IMR-90 (cell line): ENCODE measurements at regions not wholly inside any gene's neighbourhood (a gene's known extent, or its start where the extent isn't known, plus 50 kb on each side); places are given as distances from the start of the nearest gene placed in this dataset.

Source experiments
- ATAC-seq: fragments of 200-7000 bp; cut with Tn5 transposase; 2 replicates; pipeline ENCODE4 v1.9.1; 2020; ENCODE audit warnings: low read depth, mild to moderate bottlenecking, moderate library complexity
- BruUV-seq: library from RNA; stranded (reverse); fragments of 400-500 nt; replicated peaks from 2 replicates; lab custom pipeline; 2021; lab: Mats Ljungman, UMichigan
- CTCF ChIA-PET: fragments of 300-600 bp; formaldehyde crosslinking; extraction: SDS; loops from one replicate; lab custom pipeline; 2021; ENCODE audit warnings: antibody characterized with exemption; lab: Yijun Ruan, JAX
- POLR2A ChIA-PET: fragments of 300-600 bp; sonication (Branson Sonifier 250); formaldehyde crosslinking; loops from one replicate; lab custom pipeline; 2022; ENCODE audit warnings: antibody characterized with exemption; ENCODE audit not compliant: unreplicated experiment; lab: Charles Lee
- DNase-seq: peaks from one replicate; pipeline ENCODE4 v3.0.0; 2013
- H2AFZ ChIP-seq: replicated peaks from 2 replicates; pipeline ENCODE3; 2013; ENCODE audit warnings: low read length, mild to moderate bottlenecking; ENCODE audit not compliant: poor library complexity
- H2AK5ac ChIP-seq: 2 replicates; pipeline ENCODE4 v1.6.1; 2013; ENCODE audit warnings: low read depth, low read length, inconsistent platforms
- H2AK9ac ChIP-seq: replicated peaks from 2 replicates; pipeline ENCODE3; 2013; ENCODE audit warnings: mild to moderate bottlenecking, low read depth, low read length, moderate library complexity; ENCODE audit not compliant: poor library complexity
- H2BK120ac ChIP-seq: 2 replicates; pipeline ENCODE4 v1.6.1; 2013; ENCODE audit warnings: low read depth, low read length, inconsistent platforms
- H2BK15ac ChIP-seq: 3 replicates; pipeline ENCODE4 v1.6.1; 2013; ENCODE audit warnings: low read depth, low read length, inconsistent platforms
- H2BK20ac ChIP-seq: 2 replicates; pipeline ENCODE4 v1.6.1; 2013; ENCODE audit warnings: low read depth, mild to moderate bottlenecking, inconsistent platforms, low read length, moderate library complexity
- H2BK5ac ChIP-seq: 2 replicates; pipeline ENCODE4 v1.6.1; 2013; ENCODE audit warnings: mild to moderate bottlenecking, low read depth, low read length, inconsistent platforms; ENCODE audit not compliant: poor library complexity, severe bottlenecking
- H3K14ac ChIP-seq: replicated peaks from 2 replicates; pipeline ENCODE4 v1.6.1; 2013; ENCODE audit warnings: low read depth, low read length, inconsistent platforms
- H3K18ac ChIP-seq: 2 replicates; pipeline ENCODE4 v1.6.1; 2013; ENCODE audit warnings: low read depth, low read length, control low read depth
- H3K23ac ChIP-seq: 2 replicates; pipeline ENCODE4 v1.6.1; 2013; ENCODE audit warnings: low read depth, low read length, inconsistent platforms
- H3K27ac ChIP-seq: 2 replicates; pipeline ENCODE4 v1.5.1; 2013; ENCODE audit warnings: mild to moderate bottlenecking, control low read depth, low read length; ENCODE audit not compliant: insufficient read depth
- H3K27me3 ChIP-seq: 2 replicates; pipeline ENCODE4 v1.6.1; 2013; ENCODE audit warnings: low read length; ENCODE audit not compliant: control insufficient read depth, insufficient read depth
- H3K36me3 ChIP-seq: 2 replicates; pipeline ENCODE4 v1.6.1; 2013; ENCODE audit warnings: low read length, mixed read lengths; ENCODE audit not compliant: control insufficient read depth, insufficient read depth
- H3K4ac ChIP-seq: 2 replicates; pipeline ENCODE4 v1.6.1; 2013; ENCODE audit warnings: low read depth, low read length, inconsistent platforms
- H3K4me1 ChIP-seq: 2 replicates; pipeline ENCODE4 v1.6.1; 2013; ENCODE audit warnings: low read length, mixed read lengths; ENCODE audit not compliant: control insufficient read depth, insufficient read depth
- H3K4me2 ChIP-seq: 2 replicates; pipeline ENCODE4 v1.6.1; 2013; ENCODE audit warnings: low read depth, mild to moderate bottlenecking, control low read depth, low read length, moderate library complexity
- H3K4me3 ChIP-seq: 2 replicates; pipeline ENCODE4 v1.5.1; 2013; ENCODE audit warnings: low read depth, mild to moderate bottlenecking, control low read depth, low read length, moderate library complexity; ENCODE audit not compliant: insufficient read depth
- H3K56ac ChIP-seq: 2 replicates; pipeline ENCODE4 v1.6.1; 2013; ENCODE audit warnings: low read length, inconsistent platforms; ENCODE audit not compliant: insufficient read depth; ENCODE audit errors: extremely low read depth
- H3K79me1 ChIP-seq, 2 experiments: 2 replicates each; pipeline ENCODE4 v1.6.1; 2013; ENCODE audit warnings: low read length in 2 of 2, inconsistent platforms in 1 of 2, low read depth in 1 of 2
- H3K9ac ChIP-seq: 2 replicates; pipeline ENCODE4 v1.6.1; 2013; ENCODE audit warnings: low read depth, low read length, control low read depth
- H3K9me1 ChIP-seq: 2 replicates; pipeline ENCODE4 v1.6.1; 2013; ENCODE audit warnings: low read length, inconsistent platforms; ENCODE audit not compliant: insufficient read depth
- H3K9me3 ChIP-seq: 2 replicates; pipeline ENCODE4 v1.6.1; 2013; ENCODE audit warnings: low read length; ENCODE audit not compliant: control insufficient read depth, insufficient read depth
- H4K20me1 ChIP-seq: 2 replicates; pipeline ENCODE4 v1.6.1; 2013; ENCODE audit warnings: low read length, inconsistent platforms; ENCODE audit not compliant: insufficient read depth
- H4K5ac ChIP-seq: 2 replicates; pipeline ENCODE4 v1.6.1; 2013; ENCODE audit warnings: mild to moderate bottlenecking, low read depth, low read length, control low read depth
- H4K8ac ChIP-seq, 2 experiments: 2 replicates each; pipeline ENCODE4 v1.6.1; 2013; ENCODE audit warnings: low read depth in 2 of 2, low read length in 2 of 2, control low read depth in 1 of 2, inconsistent platforms in 1 of 2
- H4K91ac ChIP-seq: 2 replicates; pipeline ENCODE4 v1.6.1; 2013; ENCODE audit warnings: low read depth, low read length, inconsistent platforms; ENCODE audit not compliant: insufficient read depth
- BHLHE40 ChIP-seq: fragments of 150-350 bp; IDR thresholded peaks from 2 replicates; pipeline ENCODE4 v1.6.1; 2016; ENCODE audit warnings: mild to moderate bottlenecking, low read depth, low read length
- CEBPB ChIP-seq: IDR thresholded peaks from 2 replicates; pipeline ENCODE4 v1.6.1; 2012; ENCODE audit warnings: low read depth, low read length, improper control_type of control experiment
- CHD1 ChIP-seq: IDR thresholded peaks from 2 replicates; pipeline ENCODE4 v1.6.1; 2012; ENCODE audit warnings: low read depth, low read length, improper control_type of control experiment
- ELK1 ChIP-seq: fragments of 150-350 bp; IDR thresholded peaks from 2 replicates; pipeline ENCODE4 v1.6.1; 2016; ENCODE audit warnings: low read depth, mild to moderate bottlenecking, low read length, moderate library complexity, borderline replicate concordance
- SMC3 ChIP-seq: fragments of 150-350 bp; IDR thresholded peaks from 2 replicates; pipeline ENCODE4 v1.6.1; 2016; ENCODE audit warnings: low read depth, mild to moderate bottlenecking, antibody characterized with exemption, low read length, moderate library complexity
- WGBS, 2 experiments: methylation state at CpG; one replicate each; pipeline versions ENCODE4 v1.1.5 to v1.1.7; 2013; ENCODE audit warnings: missing lambda C conversion rate in 2 of 2; ENCODE audit not compliant: insufficient read length in 1 of 2; ENCODE audit errors: extremely low coverage in 2 of 2; 5-methylcytosine and 5-hydroxymethylcytosine counted together
- dilution Hi-C: fragments of 300-500 bp; cut with HindIII; formaldehyde crosslinking; loops from one replicate; pipeline ENCODE4 v1.14.3; 2018; ENCODE audit warnings: low sequenced_read_pairs; ENCODE audit not compliant: unreplicated experiment
- in situ Hi-C: fragments of 300-500 bp; cut with MboI; formaldehyde crosslinking; loops from 3 replicates; pipeline ENCODE4 v1.14.3; 2019; ENCODE audit warnings: low sequenced_read_pairs, inconsistent platforms, mixed read lengths
- intact Hi-C: fragments of 100-400 bp; cut with micrococcal nuclease; formaldehyde crosslinking; loops from 2 replicates; pipeline ENCODE4 v1.10.0; 2022

DNA sequence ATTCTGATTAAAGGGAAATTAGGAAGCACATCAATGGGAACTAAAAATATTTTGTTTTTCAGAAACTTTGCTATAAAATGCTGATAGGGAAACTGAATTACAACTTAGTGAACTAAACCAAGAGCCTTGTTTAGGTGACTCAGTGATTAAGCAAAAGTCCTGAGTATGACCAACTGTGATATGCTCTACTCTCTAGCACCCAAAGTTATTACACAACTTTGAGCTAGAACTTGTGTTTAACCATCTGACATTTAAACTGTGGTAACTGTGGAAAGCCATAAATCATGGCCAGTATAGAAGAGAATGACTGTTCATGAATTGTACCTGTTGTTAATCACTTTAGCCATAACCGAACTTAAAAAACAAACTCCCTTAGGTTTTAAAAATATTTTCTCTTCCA, 127.4 kb downstream of the ZNF365 start:
- Histone ChIP-seq H2AK9ac (no peak overlapping the region), H3K4me2 (no peak overlapping the region), H2AFZ (no peak overlapping the region), H2BK120ac (no peak overlapping the region), H3K36me3 (no peaks in the 10 kb centered on the region), H2AK5ac (no peak overlapping the region), H3K27me3 (peaks cover 26% of the 10 kb centered on the region), H2BK20ac (no peak overlapping the region), H2BK5ac (no peak overlapping the region), H3K4me3 (no peak overlapping the region), H4K5ac (no peak overlapping the region), H3K9ac (no peak overlapping the region), H2BK15ac (no peak overlapping the region), H3K14ac (no peak overlapping the region), H4K91ac (no peak overlapping the region), H3K27ac (no peak overlapping the region), H3K79me1 (no peaks in the 10 kb centered on the region), H3K56ac (no peak overlapping the region), H3K4me1 (peaks cover 2% of the 10 kb centered on the region), H3K9me1 (no peaks in the 10 kb centered on the region), H3K18ac (no peak overlapping the region), H4K20me1 (no peaks in the 10 kb centered on the region), H3K4ac (no peak overlapping the region), H4K8ac (no peak overlapping the region), H3K23ac (no peak overlapping the region), H3K9me3 (peaks cover 5% of the 10 kb centered on the region)
- DNase-seq (peak; percentile 34), ATAC-seq (peak; percentile 42; the same call in 1 of the 2 replicates)
- WGBS, 2 experiments: no CpG with 5 or more reads among the region's 1 CpG
- dilution Hi-C loops: no loop called here
- intact Hi-C loops: no loop called here
- BruUV-seq: no TSS peak
- no peak for TF ChIP-seq ELK1
- no peak for TF ChIP-seq BHLHE40
- TF ChIP-seq CHD1: no peak
- TF ChIP-seq SMC3: no peak
- TF ChIP-seq CEBPB: peak; percentile 79
- ChIA-PET POLR2A (no interaction called here), CTCF (no interaction called here)
- in situ Hi-C loops: no loop called here
